Neural crest cell (in vitro differentiated cells): ENCODE measurements at regions not wholly inside any gene's neighbourhood (a gene's known extent, or its start where the extent isn't known, plus 50 kb on each side); places are given as distances from the start of the nearest gene placed in this dataset.

ENCODE experiments used
- DNase-seq: peaks from one replicate; pipeline ENCODE4 v3.0.0; 2021; ENCODE audit warnings: low read depth, mixed read lengths, low spot score
- H3K27ac Mint-ChIP-seq: one replicate; pipeline ENCODE4 v1.8.0; 2021; ENCODE audit warnings: mild to moderate bottlenecking, mixed read lengths; ENCODE audit not compliant: unreplicated experiment
- H3K27me3 Mint-ChIP-seq: 2 replicates; pipeline ENCODE4 v1.8.0; 2021; ENCODE audit warnings: low read depth, mild to moderate bottlenecking, mixed read lengths
- H3K36me3 Mint-ChIP-seq: 2 replicates; pipeline ENCODE4 v1.8.0; 2021; ENCODE audit warnings: low read depth, mild to moderate bottlenecking, mixed read lengths
- H3K4me1 Mint-ChIP-seq: 2 replicates; pipeline ENCODE4 v1.8.0; 2021; ENCODE audit warnings: mixed read lengths
- H3K4me3 Mint-ChIP-seq: one replicate; pipeline ENCODE4 v1.8.0; 2021; ENCODE audit warnings: mild to moderate bottlenecking, mixed read lengths
- H3K9me3 Mint-ChIP-seq: 2 replicates; pipeline ENCODE4 v1.8.0; 2021; ENCODE audit warnings: mixed read lengths
- CTCF ChIP-seq: fragments of 200-600 bp; sonication (generic); conservative IDR thresholded peaks from 2 replicates; pipeline ENCODE4 v1.5.0; 2021; ENCODE audit warnings: antibody characterized with exemption, mild to moderate bottlenecking

DNA sequence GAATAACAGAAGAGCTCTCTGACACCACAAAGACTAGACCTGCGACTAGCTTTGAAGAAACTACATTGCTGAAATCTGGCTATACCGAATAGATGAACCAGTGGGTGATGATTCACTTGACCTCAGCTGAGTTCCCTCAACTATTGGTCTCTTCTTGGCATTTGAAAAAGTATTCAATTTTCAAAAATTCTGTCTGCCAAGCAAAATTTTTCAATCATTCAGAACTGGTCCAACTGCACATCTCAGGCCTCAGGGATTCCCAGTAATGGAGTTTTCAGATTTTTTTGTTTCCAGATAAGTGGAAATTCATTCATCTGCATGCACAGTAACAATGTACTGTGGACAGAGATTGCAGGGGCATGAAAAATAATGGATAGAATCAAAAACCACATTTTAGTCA, 121.4 kb upstream of the NAA20 start:
- no peaks in the 10 kb centered on the region for H3K4me1 Mint-ChIP-seq
- H3K27ac Mint-ChIP-seq = no peak overlapping the region
- no peak for TF ChIP-seq CTCF
- no peak overlapping the region for H3K4me3 Mint-ChIP-seq
- H3K27me3 Mint-ChIP-seq = no peaks in the 10 kb centered on the region
- H3K9me3 Mint-ChIP-seq = peaks cover 17% of the 10 kb centered on the region
- peaks cover 27% of the 10 kb centered on the region for H3K36me3 Mint-ChIP-seq
- DNase-seq = no peak

- Mint-ChIP-seq H3K9me3 (peaks cover 18% of the 10 kb centered on the region), H3K27ac (no peak overlapping the region), H3K27me3 (no peaks in the 10 kb centered on the region), H3K4me1 (no peaks in the 10 kb centered on the region), H3K4me3 (no peak overlapping the region), H3K36me3 (peaks cover 30% of the 10 kb centered on the region)
- DNase-seq = no peak
- no peak for TF ChIP-seq CTCF
Measured at GRCh38 chr20:19897891-19898290, 119.3 kb upstream of the NAA20 start.

DNA sequence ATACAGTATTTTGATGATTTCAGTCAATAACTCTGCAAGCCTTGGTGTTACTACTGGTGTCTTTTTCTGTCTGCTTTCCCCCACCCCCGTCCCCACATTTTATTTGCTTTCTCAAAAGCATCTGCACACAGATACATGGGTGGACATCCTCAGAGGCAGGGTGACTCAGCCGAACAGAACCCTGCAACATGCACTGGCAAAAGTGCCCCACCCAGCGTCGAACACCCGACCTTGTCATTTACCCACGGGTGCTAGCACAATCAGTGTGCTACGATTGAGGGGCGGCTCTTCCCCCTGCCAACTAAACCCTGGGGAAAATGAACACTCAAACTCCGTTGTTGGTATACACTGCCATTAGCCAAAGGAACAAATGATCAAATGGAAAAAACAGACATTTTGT, 115.9 kb upstream of the NAA20 start:
- DNase-seq = no peak
- no peak for TF ChIP-seq CTCF
- Mint-ChIP-seq H3K27ac (no peak overlapping the region), H3K4me3 (no peak overlapping the region), H3K27me3 (no peaks in the 10 kb centered on the region), H3K9me3 (peaks cover 18% of the 10 kb centered on the region), H3K4me1 (no peaks in the 10 kb centered on the region), H3K36me3 (peaks cover 25% of the 10 kb centered on the region)

DNA sequence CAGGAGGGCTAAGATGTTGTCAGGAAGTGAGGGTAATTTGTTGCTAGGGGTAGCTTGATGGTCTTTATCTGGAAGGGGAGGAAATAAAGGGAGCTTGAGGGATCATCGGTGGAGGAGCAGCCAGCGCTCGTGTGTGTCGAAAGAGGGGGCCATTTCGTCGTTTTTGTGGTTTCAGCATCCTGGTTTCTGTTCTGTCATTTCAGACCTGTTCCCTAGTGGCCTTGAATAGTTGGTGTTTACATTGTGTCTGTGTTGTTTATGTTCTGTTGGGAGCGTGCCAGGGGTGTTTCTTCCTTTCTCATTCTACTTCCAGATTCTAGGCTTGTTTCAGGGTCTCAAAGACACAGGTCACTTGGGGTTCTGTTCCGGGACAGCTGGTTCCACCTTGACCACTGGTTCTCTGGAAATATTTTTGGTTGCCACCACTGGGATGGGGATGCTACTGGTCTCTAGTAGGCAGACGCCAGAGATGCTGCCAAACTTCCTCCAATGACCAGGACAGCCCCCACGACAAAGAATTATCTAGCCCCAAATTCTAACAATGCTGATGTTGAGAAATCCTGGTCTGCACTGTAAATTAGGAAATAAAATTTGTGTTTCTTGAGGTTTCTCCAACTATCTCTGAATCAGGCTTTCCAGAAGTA, 113.9 kb upstream of the NAA20 start:
- H3K4me3 Mint-ChIP-seq = no peak overlapping the region
- peaks cover 20% of the 10 kb centered on the region for H3K36me3 Mint-ChIP-seq
- H3K27ac Mint-ChIP-seq = no peak overlapping the region
- no peaks in the 10 kb centered on the region for H3K27me3 Mint-ChIP-seq
- DNase-seq = no peak
- peaks cover 16% of the 10 kb centered on the region for H3K9me3 Mint-ChIP-seq
- no peak for TF ChIP-seq CTCF
- no peaks in the 10 kb centered on the region for H3K4me1 Mint-ChIP-seq

DNA sequence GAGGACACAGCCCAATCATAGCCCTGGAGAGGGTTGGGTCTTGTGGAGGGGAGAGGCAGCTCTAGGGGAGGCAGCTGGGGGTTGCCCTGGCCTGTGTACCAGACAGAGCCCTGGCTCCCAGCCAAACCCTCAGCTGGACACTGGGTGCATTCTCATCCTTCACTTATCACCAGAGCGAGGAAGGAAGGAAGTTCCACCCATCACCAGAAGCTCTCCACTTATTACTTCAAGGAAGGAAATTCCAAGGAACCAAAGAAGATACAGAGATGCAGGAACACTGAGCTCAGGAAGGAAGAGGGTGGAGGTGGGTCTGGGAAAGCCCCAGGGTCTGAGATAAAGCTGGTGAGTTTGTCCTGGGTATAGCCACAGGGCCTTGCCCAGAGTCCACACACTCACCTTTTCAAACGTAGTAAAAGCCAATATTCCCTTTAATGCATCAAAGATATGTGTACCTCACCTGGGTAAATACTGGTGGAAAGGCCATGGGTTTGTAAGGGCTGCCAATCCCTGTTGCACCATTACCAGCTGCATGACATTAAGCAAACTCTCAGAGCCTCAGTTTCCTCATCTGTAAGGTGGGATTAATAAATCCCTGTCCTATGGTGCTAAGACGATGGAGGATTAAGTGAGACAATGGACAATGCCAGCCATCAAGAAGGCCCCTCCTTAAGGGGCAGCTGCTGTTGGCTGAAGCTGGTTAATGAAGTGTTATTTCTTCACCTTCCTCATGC, 109.7 kb upstream of the NAA20 start:
- no peak for TF ChIP-seq CTCF
- Mint-ChIP-seq H3K4me3 (no peak overlapping the region), H3K36me3 (peaks cover 4% of the 10 kb centered on the region), H3K4me1 (no peaks in the 10 kb centered on the region), H3K27me3 (no peaks in the 10 kb centered on the region), H3K27ac (no peak overlapping the region), H3K9me3 (no peaks in the 10 kb centered on the region)
- DNase-seq = no peak
